ENCODE measurements at regions not wholly inside any gene's neighbourhood (a gene's known extent, or its start where the extent isn't known, plus 50 kb on each side); places are given as distances from the start of the nearest gene placed in this dataset.

- no peak overlapping the region for H2AFZ ChIP-seq
- POLR2A ChIA-PET (ENCODE audit: unreplicated experiment) = no interaction called here
- no TSS peak for BruUV-seq (replicated peaks)
These were observed 107.5 kb upstream of the RBPJ start for GRCh38 chr4:26213317-26213716.

DNA sequence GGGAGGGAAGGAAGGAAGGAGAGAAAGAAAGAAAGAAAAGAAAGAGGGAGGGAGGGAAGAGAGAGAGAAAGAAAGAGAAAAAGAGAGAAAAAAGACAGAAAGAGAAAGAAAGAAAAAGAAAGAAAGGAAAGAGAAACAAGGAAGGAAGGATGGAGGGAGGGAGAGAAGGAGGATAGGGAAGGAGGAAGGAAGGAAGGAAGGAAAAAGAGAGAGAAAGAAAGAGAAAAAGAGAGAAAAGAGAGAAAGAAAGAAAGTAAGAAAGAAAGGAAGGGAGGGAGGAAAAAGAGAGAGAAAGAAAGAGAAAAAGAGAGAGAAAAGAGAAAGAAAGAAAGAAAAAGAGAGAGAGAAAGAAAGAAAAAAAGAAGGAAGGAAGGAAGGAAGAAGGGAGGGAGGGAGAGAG is 105.8 kb upstream of the RBPJ start:
- Histone ChIP-seq H3K9me2 (ENCODE audit: insufficient read depth) (no peaks in the 10 kb centered on the region), H2AFZ (no peak overlapping the region), H3K4me1 (replicated peaks; ENCODE audit: insufficient read depth) (peaks cover 43% of the 10 kb centered on the region), H3F3A (ENCODE audit: insufficient read depth, low read depth) (peaks cover 16% of the 10 kb centered on the region; the same call in 1 of the 2 replicates), H3K79me2 (ENCODE audit: low read depth) (no peaks in the 10 kb centered on the region), H3K36me3 (ENCODE audit: low read depth) (no peaks in the 10 kb centered on the region), H3K9me3 (ENCODE audit: insufficient read depth, low read depth) (no peaks in the 10 kb centered on the region), H3K27me3 (ENCODE audit: insufficient read depth, low read depth) (no peaks in the 10 kb centered on the region), H3K4me2 (no peak overlapping the region), H3K27ac (no peak overlapping the region), H4K20me1 (ENCODE audit: insufficient read depth) (no peaks in the 10 kb centered on the region), H3K4me3 (no peak overlapping the region)
- ChIA-PET POLR2A (ENCODE audit: unreplicated experiment) (no interaction called here), CTCF (no interaction called here)
- intact Hi-C loops (cut with micrococcal nuclease; ENCODE audit: unreplicated experiment) = loop anchor here (10.0 kb wide), 1 partner anchor 130 kb away; no protein-coding TSS in a partner anchor
- no peak for TF ChIP-seq EZH2 (IDR thresholded peaks at IDR 0.05; ENCODE audit: low read depth)
- TF ChIP-seq, protein P1, sequence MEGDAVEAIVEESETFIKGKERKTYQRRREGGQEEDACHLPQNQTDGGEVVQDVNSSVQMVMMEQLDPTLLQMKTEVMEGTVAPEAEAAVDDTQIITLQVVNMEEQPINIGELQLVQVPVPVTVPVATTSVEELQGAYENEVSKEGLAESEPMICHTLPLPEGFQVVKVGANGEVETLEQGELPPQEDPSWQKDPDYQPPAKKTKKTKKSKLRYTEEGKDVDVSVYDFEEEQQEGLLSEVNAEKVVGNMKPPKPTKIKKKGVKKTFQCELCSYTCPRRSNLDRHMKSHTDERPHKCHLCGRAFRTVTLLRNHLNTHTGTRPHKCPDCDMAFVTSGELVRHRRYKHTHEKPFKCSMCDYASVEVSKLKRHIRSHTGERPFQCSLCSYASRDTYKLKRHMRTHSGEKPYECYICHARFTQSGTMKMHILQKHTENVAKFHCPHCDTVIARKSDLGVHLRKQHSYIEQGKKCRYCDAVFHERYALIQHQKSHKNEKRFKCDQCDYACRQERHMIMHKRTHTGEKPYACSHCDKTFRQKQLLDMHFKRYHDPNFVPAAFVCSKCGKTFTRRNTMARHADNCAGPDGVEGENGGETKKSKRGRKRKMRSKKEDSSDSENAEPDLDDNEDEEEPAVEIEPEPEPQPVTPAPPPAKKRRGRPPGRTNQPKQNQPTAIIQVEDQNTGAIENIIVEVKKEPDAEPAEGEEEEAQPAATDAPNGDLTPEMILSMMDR (conservative IDR thresholded peaks at IDR 0.05) = no peak
- DNase-seq = no peak
- BruUV-seq (replicated peaks) = no TSS peak

More at GRCh38 chr4:26213317-26213716, 107.5 kb upstream of the RBPJ start:
- CTCF ChIA-PET = no interaction called here
- no peak overlapping the region for H3K4me2 ChIP-seq
- peak in 1 of 2 experiments; percentile 55 for DNase-seq
- no peaks in the 10 kb centered on the region for H4K20me1 ChIP-seq (ENCODE audit: insufficient read depth)
- no peaks in the 10 kb centered on the region for H3K36me3 ChIP-seq (ENCODE audit: low read depth)
- TF ChIP-seq EZH2 (IDR thresholded peaks at IDR 0.05; ENCODE audit: low read depth) = no peak
- TF ChIP-seq, protein P1 (conservative IDR thresholded peaks at IDR 0.05) = no peak
- no peaks in the 10 kb centered on the region for H3K79me2 ChIP-seq (ENCODE audit: low read depth)
- H3K4me3 ChIP-seq = no peak overlapping the region
- no peaks in the 10 kb centered on the region for H3K27me3 ChIP-seq (ENCODE audit: insufficient read depth, low read depth)
- intact Hi-C loops (cut with micrococcal nuclease; ENCODE audit: unreplicated experiment) = loop anchor here (10.0 kb wide), 1 partner anchor 129 kb away; no protein-coding TSS in a partner anchor
- no peak overlapping the region for H3K27ac ChIP-seq
- H3K9me2 ChIP-seq (ENCODE audit: insufficient read depth) = no peaks in the 10 kb centered on the region
- H3K9me3 ChIP-seq (ENCODE audit: insufficient read depth, low read depth) = no peaks in the 10 kb centered on the region
- H3K4me1 ChIP-seq (replicated peaks; ENCODE audit: insufficient read depth) = peaks cover 26% of the 10 kb centered on the region
- H3F3A ChIP-seq (ENCODE audit: insufficient read depth, low read depth) = peaks cover 10% of the 10 kb centered on the region; the same call in 1 of the 2 replicates

DNA sequence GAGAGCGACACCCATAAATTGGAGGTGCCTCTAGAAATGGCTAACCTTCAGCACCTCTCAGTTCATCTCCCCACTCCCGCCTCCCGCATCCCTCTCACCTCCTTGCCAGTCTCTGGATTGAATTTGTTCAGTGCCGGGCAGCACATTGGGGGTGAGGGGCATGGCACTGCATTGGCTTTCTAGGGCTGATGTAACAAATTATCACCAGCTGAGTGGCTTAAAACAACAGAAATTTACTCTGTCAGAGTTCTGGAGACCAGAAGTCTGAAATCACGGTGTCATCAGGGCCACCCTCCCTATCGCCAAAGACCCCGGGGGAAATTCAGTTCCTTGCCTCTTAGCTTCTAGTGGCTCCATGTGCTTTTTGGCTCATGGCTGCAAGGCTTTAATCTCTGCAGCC is 105.1 kb upstream of the RBPJ start:
- ChIA-PET POLR2A (ENCODE audit: unreplicated experiment) (no interaction called here), CTCF (no interaction called here)
- Histone ChIP-seq H3K27ac (no peak overlapping the region), H3K4me1 (replicated peaks; ENCODE audit: insufficient read depth) (peaks cover 50% of the 10 kb centered on the region), H3K79me2 (ENCODE audit: low read depth) (no peaks in the 10 kb centered on the region), H3K4me2 (no peak overlapping the region), H3K9me2 (ENCODE audit: insufficient read depth) (no peaks in the 10 kb centered on the region), H3F3A (ENCODE audit: insufficient read depth, low read depth) (peaks cover 16% of the 10 kb centered on the region; the same call in 1 of the 2 replicates), H4K20me1 (ENCODE audit: insufficient read depth) (no peaks in the 10 kb centered on the region), H3K36me3 (ENCODE audit: low read depth) (no peaks in the 10 kb centered on the region), H2AFZ (no peak overlapping the region), H3K4me3 (no peak overlapping the region), H3K27me3 (ENCODE audit: insufficient read depth, low read depth) (no peaks in the 10 kb centered on the region), H3K9me3 (ENCODE audit: insufficient read depth, low read depth) (no peaks in the 10 kb centered on the region)
- no TSS peak for BruUV-seq (replicated peaks)
- DNase-seq = no peak
- TF ChIP-seq EZH2 (IDR thresholded peaks at IDR 0.05; ENCODE audit: low read depth) = no peak
- TF ChIP-seq, protein P1 (conservative IDR thresholded peaks at IDR 0.05) = no peak
- intact Hi-C loops (cut with micrococcal nuclease; ENCODE audit: unreplicated experiment) = loop anchor here (10.0 kb wide), 1 partner anchor 131 kb away; no protein-coding TSS in a partner anchor

Measured in PC-9 (cell line).